C1 segment of cervical spinal cord (tissue), 14 donors: ENCODE measurements at regions not wholly inside any gene's neighbourhood (a gene's known extent, or its start where the extent isn't known, plus 50 kb on each side); places are given as distances from the start of the nearest gene placed in this dataset.

Source experiments
- DNase-seq, 14 donors: peaks; one replicate each; lab custom pipeline; 2025; lab: John Stamatoyannopoulos, UW

DNA sequence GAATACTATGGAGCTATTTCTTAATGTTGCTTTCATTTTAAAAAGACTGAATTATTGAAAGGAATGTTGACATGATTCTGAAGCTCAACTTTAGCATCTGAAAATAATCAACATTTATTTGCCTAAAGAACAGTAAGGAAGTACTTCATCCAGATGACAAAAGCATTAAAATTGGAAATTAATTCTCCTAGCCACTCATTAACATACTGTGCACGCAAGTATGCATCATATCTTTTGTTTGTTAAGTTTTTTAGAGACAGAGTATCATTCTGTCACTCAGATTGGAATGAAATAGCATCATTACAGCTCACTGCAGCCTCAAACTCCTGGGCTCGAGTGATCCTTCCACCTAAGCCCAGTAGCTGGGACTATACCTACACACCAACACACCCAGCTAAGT, 632.1 kb upstream of the ALCAM start:
- no peak for DNase-seq

DNA sequence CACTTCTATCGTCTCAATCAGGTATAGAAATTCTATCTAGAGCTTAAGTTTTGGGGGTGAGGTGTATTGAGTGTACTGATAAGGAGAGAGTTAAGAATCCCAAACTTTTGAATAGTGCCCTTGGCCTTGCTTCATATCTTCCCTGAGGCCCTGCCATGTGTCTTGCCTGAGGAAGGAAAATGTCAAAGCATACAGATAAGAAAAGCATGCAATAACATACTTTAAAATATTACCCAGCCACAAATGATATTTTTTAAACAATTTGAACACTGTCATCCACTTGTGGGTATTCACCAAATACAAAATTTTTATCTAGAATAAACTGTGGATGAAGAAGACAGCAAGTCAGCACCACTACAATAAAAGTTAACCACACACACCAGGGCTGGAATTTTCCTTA, 631.0 kb upstream of the ALCAM start:
- DNase-seq: no peak

DNA sequence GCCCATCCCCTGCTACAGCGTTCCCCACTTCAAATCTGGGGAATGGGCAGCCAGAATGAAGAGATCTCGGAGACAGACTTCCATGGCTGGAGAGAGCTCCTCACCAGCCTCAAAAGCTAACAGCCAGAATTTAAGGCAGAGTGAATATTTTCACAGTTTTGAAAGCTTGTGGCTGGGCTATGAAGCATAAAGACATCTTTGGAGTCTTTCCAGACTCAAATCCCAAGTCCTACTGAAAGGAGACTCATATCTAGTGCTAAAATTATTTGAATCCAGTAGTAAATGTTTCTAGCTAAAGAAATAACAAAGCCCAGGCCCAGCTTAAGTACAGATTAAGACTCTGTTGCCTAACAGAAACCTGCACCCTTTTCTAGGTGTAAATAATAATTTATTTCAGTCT, 628.4 kb upstream of the ALCAM start:
- no peak for DNase-seq

DNA sequence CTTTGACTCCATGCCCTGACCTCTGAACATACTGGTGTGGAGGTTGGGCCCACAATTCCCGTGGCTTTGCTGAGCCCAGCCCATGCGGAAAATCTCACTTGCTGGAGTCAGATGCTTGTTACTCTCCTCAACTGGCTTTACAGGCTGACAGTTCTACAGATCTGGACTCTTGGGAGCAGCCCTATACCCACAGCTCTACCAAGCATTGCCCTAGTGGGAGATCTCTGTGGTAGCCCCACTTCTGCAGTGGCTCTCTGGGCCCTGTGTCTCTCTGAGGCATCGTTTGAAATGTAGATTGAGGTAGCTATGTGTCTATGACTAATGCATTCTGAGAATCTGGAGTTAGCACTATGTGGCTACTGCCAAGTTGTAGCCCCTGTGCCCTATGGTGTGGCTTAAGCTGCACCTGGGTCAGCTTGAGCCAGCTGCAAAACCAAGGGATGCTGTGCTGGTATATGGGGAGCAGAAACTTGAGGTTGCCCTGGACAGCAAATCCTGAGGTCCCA, 625.8 kb upstream of the ALCAM start:
- no peak for DNase-seq

DNA sequence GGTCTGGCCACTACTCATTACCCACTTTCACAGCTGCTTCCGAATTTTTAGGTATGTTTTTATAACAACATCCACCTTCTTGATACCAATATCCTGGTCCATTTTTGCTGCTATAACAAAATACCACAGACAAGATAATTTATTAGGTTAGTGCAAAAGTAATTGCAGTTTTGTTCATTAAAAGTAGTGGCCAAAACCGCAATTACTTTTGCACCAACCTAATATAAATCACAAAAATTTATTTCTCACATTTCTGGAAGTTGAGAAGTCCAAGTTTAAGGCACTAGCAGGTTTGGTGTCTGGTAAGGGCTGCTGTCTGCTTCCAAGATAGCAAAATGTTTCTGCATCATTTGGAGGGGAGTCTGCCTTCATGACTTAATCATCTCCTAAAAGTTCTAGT, 624.7 kb upstream of the ALCAM start:
- DNase-seq: no peak

DNA sequence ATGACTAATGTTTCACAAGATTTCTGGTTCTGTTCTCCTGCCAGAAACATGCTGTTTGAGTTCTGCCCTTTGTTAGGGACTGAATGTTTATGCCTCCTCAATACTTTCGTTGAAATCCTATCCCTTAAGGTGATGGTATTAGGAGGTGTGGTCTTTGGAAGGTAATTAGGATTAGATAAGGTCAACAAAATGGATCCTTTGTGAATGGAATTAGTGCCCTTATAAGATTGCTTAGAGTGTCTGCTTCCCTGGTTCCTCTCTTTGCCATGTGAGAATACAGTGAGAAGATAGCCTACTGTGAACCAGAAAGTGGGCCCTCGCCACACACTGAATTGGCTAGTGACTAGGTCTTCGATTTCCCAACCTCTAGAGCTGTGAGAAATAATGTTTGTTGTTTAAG, 621.4 kb upstream of the ALCAM start:
- DNase-seq: no peak

DNA sequence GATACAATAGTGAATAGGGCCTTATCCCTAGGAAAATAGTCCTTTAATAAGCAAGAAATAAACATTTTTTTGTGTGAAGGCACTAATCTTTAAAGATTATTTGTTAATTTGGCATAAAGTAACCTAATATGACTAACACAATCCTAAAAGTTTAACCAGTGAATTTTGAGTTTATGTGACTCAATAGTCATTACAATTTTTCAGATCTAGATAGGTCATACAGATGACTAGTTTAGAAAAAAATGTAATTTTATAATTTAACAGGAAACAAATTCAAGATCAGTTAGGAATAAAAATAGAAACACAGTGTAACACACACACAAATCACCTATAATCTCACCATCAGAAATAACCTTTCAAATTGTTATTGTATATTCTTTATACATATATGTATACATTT, 620.7 kb upstream of the ALCAM start:
- no peak for DNase-seq

DNA sequence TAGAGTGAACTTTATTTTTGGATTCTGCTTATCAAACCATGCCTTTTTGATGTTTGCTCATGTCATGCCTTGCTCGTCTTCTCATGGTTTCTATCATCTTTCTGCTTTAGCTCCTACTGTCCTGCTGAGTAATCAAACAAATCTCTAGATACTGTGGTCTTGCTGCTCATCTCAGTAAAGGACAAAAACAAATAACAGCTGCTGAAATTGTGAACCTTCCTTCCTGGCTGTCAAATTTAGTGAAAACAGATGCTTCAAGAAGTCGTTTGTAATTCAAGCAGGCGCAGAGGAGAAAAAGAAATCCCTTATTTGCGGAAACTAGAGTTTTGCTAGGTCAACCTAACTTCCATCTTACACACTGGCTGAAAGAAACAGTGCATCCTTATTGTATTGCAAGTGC, 616.1 kb upstream of the ALCAM start:
- no peak for DNase-seq

DNA sequence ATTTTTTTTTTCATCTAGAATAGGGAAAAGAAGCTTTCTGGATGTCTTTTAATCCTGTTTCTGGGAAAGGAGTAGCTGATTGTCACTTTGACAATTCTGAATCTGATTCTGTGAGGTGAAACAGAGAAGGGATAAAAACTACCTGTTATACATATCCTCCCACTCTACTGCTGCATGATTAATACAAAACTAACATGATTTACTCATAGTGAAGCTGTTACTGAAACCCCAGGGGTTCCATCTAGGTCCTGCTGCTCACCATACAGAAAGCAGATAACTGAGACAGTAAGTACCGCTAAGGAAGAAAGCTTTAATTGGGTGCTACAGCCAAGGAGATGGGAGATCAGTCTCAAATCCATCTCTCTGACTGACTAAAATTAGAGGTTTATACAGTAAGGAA, 610.9 kb upstream of the ALCAM start:
- DNase-seq: no peak

DNA sequence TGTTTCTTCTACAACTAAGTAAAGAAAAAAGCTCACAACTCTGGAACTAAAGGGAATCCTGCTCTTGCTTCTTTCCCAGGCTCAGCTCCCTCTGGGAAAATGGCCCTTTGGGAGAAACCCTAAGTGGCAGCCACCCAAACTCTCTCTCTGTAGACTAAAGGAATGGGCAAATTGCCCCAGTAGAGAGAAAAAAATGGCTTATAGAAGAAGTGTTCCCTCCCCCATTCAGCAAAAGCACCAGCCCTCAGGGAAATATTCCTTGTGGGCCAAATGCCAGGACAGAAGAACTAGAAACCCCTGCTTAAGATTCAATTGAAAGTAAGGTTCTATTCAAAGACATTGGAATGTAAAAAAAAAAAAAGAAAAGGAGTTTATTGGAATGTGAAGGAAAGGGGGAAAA, 603.7 kb upstream of the ALCAM start:
- DNase-seq: peak in 4 of 14 donors; percentile 3 to 36 (median 20)

DNA sequence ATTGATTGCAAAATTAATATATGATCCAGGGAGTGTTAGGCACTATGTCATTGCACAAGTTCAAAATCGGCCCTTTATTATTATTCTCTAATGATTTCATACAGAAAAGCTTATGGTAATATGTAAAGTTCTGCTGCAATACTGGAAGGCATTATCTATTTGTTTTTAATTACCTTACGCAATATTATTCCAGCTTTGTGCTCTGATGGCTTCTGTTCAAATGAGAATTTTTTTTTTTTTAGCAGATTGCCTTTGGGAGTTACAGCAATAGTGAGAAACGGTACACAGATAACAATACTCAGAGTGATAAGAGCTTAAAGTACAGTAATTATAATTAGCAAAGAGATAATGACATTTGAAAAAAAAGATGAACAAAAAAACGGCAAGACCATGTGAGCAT, 602.2 kb upstream of the ALCAM start:
- DNase-seq: no peak

DNA sequence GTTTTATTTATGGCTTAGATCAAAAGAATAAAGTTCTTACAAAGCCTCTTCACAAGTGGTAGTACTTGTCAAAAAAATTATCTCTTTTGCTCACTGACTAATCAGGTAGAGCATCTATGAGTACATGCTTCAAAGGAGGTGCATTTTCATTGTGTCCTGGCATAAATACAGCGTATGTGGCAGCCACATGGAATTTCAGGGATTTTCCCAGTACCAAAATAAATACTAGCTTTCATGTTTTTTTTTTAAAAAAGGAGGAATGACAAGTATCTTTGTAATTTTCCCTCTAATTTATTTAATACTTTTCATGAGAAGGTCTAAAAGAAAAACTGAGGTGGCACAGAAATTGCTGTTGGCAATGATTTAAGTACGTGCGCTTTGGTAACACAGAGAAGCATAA, 597.8 kb upstream of the ALCAM start:
- no peak for DNase-seq

DNA sequence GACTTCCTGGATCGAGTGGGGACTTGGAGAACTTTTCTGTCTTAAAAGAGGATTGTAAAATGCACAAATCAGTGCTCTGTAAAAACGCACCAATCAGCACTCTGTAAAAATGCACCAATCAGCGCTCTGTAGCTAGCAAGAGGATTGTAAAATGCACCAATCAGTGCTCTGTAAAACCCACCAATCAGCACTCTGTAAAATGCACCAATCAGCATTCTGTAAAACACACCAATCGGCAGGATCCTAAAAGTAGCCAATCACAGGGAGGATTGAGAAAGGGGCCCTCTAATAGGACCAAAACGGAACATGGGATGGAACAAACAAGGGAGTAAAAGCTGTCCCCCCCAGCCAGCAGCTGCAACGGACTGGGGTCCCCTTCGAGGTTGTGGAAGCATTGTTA, 587.4 kb upstream of the ALCAM start:
- no peak for DNase-seq

DNA sequence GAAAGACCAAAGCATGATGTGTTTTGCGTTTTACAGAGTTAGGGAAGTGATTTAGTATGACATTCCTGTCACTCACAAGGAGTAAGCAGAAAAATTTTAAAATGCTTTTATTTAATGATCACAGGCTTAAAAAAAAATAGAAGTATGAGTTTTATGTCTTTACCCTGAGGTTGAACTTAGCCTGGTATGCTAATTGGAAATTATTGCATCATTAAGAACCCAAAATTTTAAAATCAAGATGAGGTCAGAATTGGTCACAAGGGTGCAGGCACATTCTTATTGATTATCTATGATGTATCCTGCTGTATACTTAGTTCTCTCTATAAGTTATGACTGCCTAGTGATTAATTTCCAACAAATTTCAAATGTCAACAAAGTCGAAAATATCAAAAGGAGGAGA, 585.6 kb upstream of the ALCAM start:
- DNase-seq: no peak

DNA sequence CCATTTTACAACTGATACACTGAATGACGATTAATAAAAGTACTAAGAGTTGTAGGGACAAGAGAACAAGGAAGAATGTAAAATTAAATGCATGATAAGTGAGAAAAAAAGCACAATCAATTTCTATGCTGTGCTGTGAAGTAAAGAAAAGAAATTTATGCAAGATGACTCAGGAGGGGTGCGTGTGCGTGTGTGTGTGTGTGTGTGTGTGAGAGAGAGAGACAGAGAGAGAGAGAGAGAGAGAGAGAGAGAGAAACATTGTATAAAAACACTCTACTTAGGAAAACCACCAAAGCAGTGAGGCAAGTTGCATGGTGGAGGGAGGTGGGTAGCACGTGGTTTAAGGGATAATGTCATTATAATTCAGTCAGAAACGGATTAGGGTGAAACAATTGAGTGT, 580.8 kb upstream of the ALCAM start:
- DNase-seq: no peak

DNA sequence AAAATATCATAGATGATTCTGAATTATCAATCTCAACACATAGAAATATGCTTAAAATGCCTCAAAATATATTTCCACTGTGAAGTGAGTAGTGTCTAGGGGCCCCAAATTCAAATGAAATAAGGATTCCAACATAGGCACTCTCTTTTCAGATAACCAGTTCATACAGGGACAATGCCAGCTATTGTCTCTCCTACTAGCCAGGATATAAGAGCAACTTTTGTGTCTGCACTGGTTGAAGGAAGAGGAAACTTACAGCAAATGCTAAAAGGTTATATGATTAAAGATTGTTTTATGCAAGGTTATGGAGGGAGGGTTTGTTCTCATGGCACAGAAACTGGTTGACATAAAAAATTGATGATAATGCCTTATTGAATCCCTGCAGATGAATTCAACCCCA, 579.4 kb upstream of the ALCAM start:
- no peak for DNase-seq

DNA sequence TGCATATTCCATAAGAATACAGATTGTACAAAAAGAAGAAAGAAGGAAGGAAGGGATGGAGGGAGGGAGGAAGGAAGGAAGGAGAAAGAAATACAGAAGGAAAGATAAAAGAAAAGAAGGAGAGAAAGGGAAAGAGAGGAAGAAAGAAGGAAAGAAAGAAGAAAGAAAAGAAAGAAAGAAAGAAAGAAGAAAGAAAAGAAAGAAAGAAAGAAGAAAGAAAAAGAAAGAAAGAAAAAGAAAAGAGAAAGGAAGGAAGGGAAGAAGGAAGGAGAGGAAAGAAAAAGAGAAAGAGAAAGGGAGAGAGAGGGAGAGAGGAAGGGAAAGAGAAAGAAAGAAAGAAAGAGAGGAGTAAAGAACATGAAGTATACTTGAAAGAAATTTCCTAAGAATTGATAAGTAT, 577.9 kb upstream of the ALCAM start:
- no peak for DNase-seq

DNA sequence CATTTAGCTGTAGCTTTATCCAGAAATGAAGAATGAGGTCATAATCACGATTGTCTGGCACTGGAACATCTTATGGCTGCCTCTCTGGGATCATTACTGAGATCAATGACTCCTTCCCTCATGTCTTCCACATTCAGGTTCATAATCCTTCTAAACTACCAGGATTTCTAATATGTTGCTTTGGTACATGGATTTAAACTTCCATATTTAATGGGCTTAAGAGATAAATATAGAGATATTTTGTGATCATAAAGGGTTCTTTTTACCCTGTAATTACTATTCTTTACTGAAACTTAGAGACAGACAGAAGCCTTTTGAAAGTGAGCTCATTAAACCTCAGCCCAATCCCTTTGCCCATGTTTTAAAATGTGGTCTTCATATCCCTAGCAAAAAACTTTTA, 575.4 kb upstream of the ALCAM start:
- DNase-seq: no peak

DNA sequence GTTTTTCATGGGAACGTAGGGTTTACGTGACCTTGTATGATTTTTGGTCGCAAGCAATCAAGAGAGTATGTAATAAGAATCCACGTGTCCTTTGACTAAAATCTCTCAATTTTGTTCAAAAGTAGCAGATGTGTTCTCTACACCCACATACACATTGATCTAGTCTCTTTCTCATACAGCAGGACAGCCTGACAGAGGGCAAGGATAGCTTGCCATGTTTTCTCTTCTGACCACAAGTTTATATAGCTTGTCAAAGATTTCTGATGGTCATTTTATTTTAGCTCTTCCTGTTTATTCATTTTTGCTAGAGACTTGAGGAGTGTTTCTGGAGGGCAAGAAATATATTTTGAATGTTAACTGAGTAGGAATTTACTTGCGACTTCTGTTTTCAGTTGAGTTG, 570.2 kb upstream of the ALCAM start:
- DNase-seq: no peak

DNA sequence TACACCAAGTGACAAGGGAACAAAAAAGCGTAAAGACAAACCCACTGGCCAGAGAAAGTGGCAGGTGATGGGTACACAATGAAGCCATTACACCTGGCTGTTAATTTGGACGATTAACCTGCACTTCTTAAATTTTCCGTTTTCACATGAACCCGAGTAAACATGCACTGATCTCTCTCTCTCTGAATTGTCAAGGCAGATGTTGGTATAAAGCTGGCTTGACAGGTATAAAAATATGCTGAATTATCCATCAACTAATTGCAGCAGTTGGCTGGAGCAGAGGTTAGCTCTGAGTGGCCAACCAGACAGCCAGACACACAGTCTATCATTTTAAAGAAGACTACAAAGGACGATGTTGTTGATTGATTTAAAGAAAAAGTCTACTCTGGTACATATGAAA, 561.7 kb upstream of the ALCAM start:
- no peak for DNase-seq

DNA sequence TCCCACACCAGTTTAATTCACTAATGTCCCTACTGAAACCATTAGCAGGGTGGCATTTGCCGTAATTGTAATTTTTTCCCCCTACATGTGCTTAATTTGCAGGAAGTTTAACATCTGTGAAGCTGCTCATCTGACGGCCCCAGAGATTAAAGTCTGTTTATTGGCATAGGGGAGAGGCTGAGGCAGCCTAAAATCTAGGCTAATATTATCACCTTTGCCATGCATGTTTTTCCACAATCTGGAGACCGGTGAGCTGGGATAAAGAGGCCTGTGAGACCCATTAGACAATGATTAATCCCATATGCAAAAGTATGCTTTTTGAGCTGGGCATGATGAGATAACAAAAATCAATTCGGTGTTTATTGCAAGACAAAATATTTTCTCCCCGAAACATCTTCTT, 561.2 kb upstream of the ALCAM start:
- no peak for DNase-seq

DNA sequence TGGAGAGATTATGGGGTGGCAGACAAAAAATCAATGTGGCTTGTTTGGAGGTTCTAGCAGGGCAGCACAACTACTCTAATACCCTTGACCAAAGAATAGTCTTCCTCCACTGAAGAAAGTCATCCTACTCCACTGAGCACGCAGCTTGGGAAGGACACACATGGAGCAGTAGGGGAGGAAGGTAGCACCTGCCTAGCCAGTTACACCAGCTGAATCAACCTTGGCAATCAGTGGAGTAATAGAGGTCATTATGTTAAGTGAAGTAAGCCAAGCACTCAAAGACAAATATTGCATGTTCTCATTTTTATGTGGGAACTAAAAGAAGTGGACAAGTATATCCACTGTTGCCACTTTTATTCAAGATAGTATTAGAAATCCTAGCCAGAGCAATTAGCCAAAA, 555.8 kb upstream of the ALCAM start:
- no peak for DNase-seq

DNA sequence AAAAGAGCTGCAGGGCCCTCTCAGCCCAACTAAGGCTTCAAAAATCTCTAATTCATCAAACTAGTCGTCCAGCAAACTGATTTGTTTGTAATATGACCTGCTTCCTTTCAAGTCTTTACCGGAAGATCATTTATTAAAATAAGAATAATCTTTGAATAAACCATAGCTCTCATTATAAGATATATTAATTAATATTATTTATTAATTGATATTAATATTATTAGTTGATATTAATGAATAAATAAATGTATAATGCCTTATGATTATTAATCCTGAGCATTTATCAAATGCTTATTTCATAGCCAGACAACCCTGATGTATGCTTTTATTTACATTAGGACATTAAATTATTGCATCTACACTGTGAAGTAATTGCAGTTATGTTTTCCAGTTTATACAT, 550.7 kb upstream of the ALCAM start:
- DNase-seq: no peak

DNA sequence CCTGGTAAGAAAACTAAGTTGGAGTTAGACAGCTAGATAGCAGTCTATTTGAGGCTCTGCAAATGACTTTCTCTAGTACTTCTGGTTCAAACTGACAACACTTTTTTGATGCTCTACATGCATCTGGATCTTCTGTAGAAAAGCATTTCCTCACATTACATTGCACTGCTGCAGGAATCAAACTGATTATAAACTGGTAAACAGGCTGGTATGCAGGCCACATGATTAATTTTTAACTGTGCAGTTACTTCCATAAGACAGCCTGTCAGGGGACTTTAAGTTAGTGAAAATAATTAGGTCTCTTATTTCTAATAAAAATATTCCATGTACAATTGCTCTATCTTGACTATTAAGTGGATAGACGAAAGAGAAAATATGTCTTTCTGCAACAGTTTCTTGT, 550.0 kb upstream of the ALCAM start:
- DNase-seq: no peak

DNA sequence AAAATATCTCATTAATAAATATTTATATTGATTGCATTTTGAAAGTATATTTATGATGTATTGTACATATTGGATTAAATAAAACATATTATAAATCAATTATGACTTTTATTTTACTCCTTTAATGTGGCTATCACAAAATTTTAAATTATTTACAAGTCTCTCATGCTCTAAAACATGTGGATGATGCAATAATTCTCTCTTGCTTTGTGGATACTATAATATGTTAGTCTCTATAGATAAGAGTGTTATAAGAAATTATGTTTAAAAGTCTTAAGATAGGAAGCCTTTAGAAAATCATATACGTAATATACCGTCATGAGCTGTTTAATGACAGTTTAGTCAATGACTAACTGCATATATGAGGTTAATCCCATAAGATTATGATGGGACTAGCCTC, 547.4 kb upstream of the ALCAM start:
- DNase-seq: no peak
